Muscle layer of duodenum (tissue), 2 donors: ENCODE measurements at regions not wholly inside any gene's neighbourhood (a gene's known extent, or its start where the extent isn't known, plus 50 kb on each side); places are given as distances from the start of the nearest gene placed in this dataset.

Experiments used
- H3K27ac ChIP-seq: one replicate; pipeline ENCODE4 v1.7.0; 2013; ENCODE audit warnings: mild to moderate bottlenecking, low read length
- H3K27me3 ChIP-seq: one replicate; pipeline ENCODE4 v1.7.0; 2013; ENCODE audit warnings: low read depth, mild to moderate bottlenecking, control low read depth, low read length
- H3K36me3 ChIP-seq, 2 donors: one replicate each; pipeline ENCODE4 v1.7.0; 2013; ENCODE audit warnings: low read length in 2 of 2, control low read depth in 1 of 2, mild to moderate bottlenecking in 1 of 2; ENCODE audit not compliant: insufficient read depth in 2 of 2, control insufficient read depth in 1 of 2
- H3K4me1 ChIP-seq, 2 donors: one replicate each; pipeline ENCODE4 v1.7.0; 2013; ENCODE audit warnings: low read length in 2 of 2, mild to moderate bottlenecking in 2 of 2, control low read depth in 1 of 2, moderate library complexity in 1 of 2; ENCODE audit not compliant: insufficient read depth in 2 of 2, control insufficient read depth in 1 of 2
- H3K4me3 ChIP-seq, 2 donors: one replicate each; pipeline ENCODE4 v1.7.0; 2013; ENCODE audit warnings: low read length in 2 of 2, low read depth in 1 of 2, mild to moderate bottlenecking in 1 of 2
- H3K9me3 ChIP-seq, 2 donors: one replicate each; pipeline ENCODE4 v1.7.0; 2013; ENCODE audit warnings: low read length in 2 of 2, control low read depth in 1 of 2, mild to moderate bottlenecking in 1 of 2; ENCODE audit not compliant: control insufficient read depth in 1 of 2
- donor health status: healthy.

- Histone ChIP-seq H3K9me3 (peaks cover 9 to 17% of the 10 kb centered on the region in 2 donors), H3K27ac (no peak overlapping the region), H3K36me3 (no peaks in the 10 kb centered on the region), H3K4me3 (no peak overlapping the region), H3K4me1 (no peaks in the 10 kb centered on the region), H3K27me3 (no peaks in the 10 kb centered on the region)
These were observed 139.0 kb upstream of the ZNF438 start for GRCh38 chr10:31170636-31171035.

GRCh38 chr10:31171402-31172083 is 139.9 kb upstream of the ZNF438 start:
- no peak overlapping the region for H3K4me3 ChIP-seq
- no peaks in the 10 kb centered on the region for H3K27me3 ChIP-seq
- H3K9me3 ChIP-seq: peaks cover 9 to 15% of the 10 kb centered on the region in 2 donors
- H3K27ac ChIP-seq: no peak overlapping the region
- no peaks in the 10 kb centered on the region for H3K4me1 ChIP-seq
- no peaks in the 10 kb centered on the region for H3K36me3 ChIP-seq

DNA sequence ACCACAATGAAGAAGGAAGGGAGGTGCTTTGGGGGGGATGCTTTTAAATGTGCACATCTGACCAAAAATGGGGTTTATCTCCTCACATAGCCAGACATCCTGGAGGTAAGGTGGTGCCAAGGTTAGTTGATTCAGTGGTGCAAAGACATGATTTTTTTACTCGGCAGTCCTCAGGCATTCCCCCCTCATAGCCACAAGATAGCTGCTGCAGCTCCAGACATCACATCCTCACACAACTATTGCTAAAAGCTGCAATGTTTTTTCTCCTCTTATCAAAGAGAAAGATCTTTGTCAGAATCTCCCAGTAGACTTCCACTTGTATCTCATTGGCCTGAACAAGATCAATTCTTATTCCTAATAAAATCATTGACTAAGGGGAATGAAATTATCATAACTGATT is 141.3 kb upstream of the ZNF438 start:
- H3K36me3 ChIP-seq: no peaks in the 10 kb centered on the region
- no peaks in the 10 kb centered on the region for H3K4me1 ChIP-seq
- H3K9me3 ChIP-seq: peaks cover 9 to 15% of the 10 kb centered on the region in 2 donors
- H3K27me3 ChIP-seq: no peaks in the 10 kb centered on the region
- H3K27ac ChIP-seq: no peak overlapping the region
- H3K4me3 ChIP-seq: no peak overlapping the region

DNA sequence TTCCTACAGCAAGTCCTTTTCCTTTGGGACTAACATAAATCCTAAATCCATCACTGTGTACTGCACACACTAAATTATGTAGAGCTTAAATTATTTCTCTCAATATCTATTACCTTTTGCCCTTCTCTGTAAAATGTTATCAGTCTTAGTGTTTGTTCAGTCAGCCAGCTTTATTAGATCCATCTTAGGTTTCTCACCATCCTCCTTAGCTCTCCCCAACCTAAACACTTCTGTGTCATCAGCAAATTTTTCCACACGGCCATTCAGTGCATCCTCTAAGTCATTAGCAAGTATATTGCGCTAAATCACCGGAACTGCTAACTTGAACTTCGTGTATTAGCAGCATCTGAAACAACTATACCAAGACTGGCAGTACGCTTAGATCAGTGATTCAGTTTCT is 142.1 kb upstream of the ZNF438 start:
- Histone ChIP-seq H3K27me3 (no peaks in the 10 kb centered on the region), H3K27ac (no peak overlapping the region), H3K4me1 (no peaks in the 10 kb centered on the region), H3K9me3 (peaks cover 9 to 15% of the 10 kb centered on the region in 2 donors), H3K4me3 (no peak overlapping the region), H3K36me3 (no peaks in the 10 kb centered on the region)

- no peak overlapping the region for H3K4me3 ChIP-seq
- no peaks in the 10 kb centered on the region for H3K27me3 ChIP-seq
- H3K9me3 ChIP-seq: peaks cover 3 to 10% of the 10 kb centered on the region in 2 donors
- no peaks in the 10 kb centered on the region for H3K36me3 ChIP-seq
- no peaks in the 10 kb centered on the region for H3K4me1 ChIP-seq
- H3K27ac ChIP-seq: no peak overlapping the region
These were observed 139.8 kb upstream of the ZEB1 start for GRCh38 chr10:31179091-31179680.

- Histone ChIP-seq H3K27ac (no peak overlapping the region), H3K27me3 (no peaks in the 10 kb centered on the region), H3K36me3 (no peaks in the 10 kb centered on the region), H3K4me3 (no peak overlapping the region), H3K4me1 (peaks cover 0 to 4% of the 10 kb centered on the region in 2 donors), H3K9me3 (no peaks in the 10 kb centered on the region)
These were observed 132.6 kb upstream of the ZEB1 start for GRCh38 chr10:31186225-31187000.

- Histone ChIP-seq H3K4me3 (no peak overlapping the region), H3K27me3 (no peaks in the 10 kb centered on the region)
These were observed 131.8 kb upstream of the ZEB1 start for GRCh38 chr10:31187182-31187581.

DNA sequence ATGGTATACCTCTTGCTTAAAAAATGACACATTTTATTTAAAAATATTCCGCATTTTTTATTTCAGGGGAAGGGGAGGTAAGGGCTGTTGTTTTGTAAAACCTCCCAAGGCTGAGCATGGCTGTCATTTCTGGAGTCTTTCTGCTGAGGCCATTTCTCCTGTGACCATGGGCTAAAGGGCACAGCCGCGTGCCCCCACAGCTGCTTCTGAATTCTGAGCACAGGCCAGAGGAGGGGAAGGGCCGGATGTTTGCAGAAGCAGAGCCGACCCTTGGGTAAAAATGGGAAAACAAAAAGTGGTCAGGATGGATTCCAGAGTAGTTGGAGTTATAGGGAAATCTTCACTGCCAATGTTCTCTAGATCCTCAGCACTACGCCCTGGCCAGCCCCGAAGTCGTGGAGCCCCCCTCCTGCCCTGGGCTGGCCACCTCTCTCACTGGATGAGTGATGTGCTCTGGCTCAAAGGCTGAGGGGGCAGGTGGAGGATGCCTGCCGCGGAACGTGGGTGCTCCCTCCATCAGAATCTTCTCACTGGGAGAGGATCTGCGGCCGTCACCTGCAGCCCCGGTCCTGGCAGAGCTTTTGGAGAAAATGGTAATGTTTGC is 131.3 kb upstream of the ZEB1 start:
- H3K9me3 ChIP-seq: no peaks in the 10 kb centered on the region
- H3K36me3 ChIP-seq: no peaks in the 10 kb centered on the region
- no peak overlapping the region for H3K27ac ChIP-seq
- no peaks in the 10 kb centered on the region for H3K27me3 ChIP-seq
- H3K4me3 ChIP-seq: no peak overlapping the region
- H3K4me1 ChIP-seq: peaks cover 0 to 4% of the 10 kb centered on the region in 2 donors

More at GRCh38 chr10:31187182-31187581, 131.8 kb upstream of the ZEB1 start:
- Histone ChIP-seq H3K4me1 (peaks cover 0 to 4% of the 10 kb centered on the region in 2 donors), H3K36me3 (no peaks in the 10 kb centered on the region), H3K9me3 (no peaks in the 10 kb centered on the region), H3K27ac (no peak overlapping the region)

DNA sequence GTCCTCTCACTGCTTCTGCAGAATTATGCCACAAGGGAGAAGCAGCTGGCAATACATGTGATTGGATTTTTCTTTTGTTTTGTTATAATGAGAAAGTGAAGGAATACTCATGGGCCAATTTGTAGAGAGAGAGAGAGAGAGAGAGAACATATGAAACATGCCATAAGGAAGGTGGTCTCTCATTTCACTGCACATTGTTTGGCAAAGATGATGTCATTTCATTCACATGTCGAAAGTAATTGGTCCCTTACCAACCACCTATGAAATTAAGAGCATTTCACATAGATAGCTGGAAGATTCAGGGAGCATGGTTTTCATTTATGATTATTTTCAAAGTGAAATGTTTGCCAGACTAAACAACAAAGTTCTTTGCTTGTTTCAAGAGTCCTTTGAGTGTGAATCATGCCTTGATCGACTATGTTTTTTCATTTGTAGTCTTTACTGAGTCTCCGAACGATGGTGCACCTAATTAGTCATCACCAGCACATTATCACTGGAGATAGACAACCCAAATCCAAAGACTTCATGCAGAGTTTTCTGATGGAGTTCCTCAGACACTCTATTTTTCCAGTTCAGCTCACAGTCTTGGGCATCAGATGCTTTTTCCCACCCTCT is 130.1 kb upstream of the ZEB1 start:
- Histone ChIP-seq H3K4me3 (no peak overlapping the region), H3K27me3 (no peaks in the 10 kb centered on the region), H3K27ac (no peak overlapping the region), H3K36me3 (no peaks in the 10 kb centered on the region), H3K4me1 (peaks cover 0 to 4% of the 10 kb centered on the region in 2 donors), H3K9me3 (no peaks in the 10 kb centered on the region)

DNA sequence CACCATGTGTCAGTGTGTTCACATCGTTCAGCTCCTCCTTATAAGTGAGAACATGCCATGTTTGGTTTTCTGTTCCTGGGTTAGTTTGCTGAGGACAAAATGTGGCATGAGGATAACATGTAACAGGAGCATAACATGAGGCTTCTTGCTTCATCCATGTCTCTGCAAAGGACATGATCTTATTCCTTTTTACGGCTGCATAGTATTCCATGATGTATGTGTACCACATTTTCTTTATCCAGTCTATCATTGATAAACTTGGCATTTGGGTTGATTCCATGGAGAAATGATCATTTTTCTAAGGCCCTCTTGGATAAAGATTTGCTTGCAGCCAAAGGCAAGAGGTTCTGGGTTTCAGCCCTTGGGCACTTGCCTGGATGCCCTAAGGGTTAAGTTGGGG is 128.5 kb upstream of the ZEB1 start:
- no peaks in the 10 kb centered on the region for H3K27me3 ChIP-seq
- H3K27ac ChIP-seq: no peak overlapping the region
- no peaks in the 10 kb centered on the region for H3K9me3 ChIP-seq
- no peaks in the 10 kb centered on the region for H3K36me3 ChIP-seq
- peaks cover 0 to 4% of the 10 kb centered on the region in 2 donors for H3K4me1 ChIP-seq
- H3K4me3 ChIP-seq: no peak overlapping the region

- no peaks in the 10 kb centered on the region for H3K27me3 ChIP-seq
- H3K9me3 ChIP-seq: no peaks in the 10 kb centered on the region
- H3K4me1 ChIP-seq: no peaks in the 10 kb centered on the region
- no peak overlapping the region for H3K4me3 ChIP-seq
- H3K36me3 ChIP-seq: no peaks in the 10 kb centered on the region
- H3K27ac ChIP-seq: no peak overlapping the region
These were observed 126.5 kb upstream of the ZEB1 start for GRCh38 chr10:31192475-31192874.
